Vagina (tissue), 2 donors: ENCODE measurements at regions not wholly inside any gene's neighbourhood (a gene's known extent, or its start where the extent isn't known, plus 50 kb on each side); places are given as distances from the start of the nearest gene placed in this dataset.

ENCODE experiments used
- DNase-seq, 2 donors: peaks; one replicate each; pipeline ENCODE4 v3.0.0-alpha.2; 2017; ENCODE audit errors: extremely low spot score in 2 of 2
- H3K27ac ChIP-seq: fragments of 200-600 bp; sonication (generic); one replicate; pipeline ENCODE4 v1.5.1; 2019
- H3K27me3 ChIP-seq: fragments of 200-600 bp; sonication (generic); one replicate; pipeline ENCODE4 v1.5.1; 2019
- H3K36me3 ChIP-seq, 2 donors: fragments of 200-600 bp; sonication (generic); one replicate each; pipeline ENCODE4 v1.5.1; 2017 to 2019
- H3K4me1 ChIP-seq: fragments of 200-600 bp; sonication (generic); one replicate; pipeline ENCODE4 v1.5.1; 2019
- H3K4me3 ChIP-seq, 2 donors: fragments of 200-600 bp; sonication (generic); 1 replicate in 1 of 2; 2 replicates in 1 of 2; pipeline ENCODE4 v1.5.1; 2016 to 2019
- H3K9me3 ChIP-seq: fragments of 200-600 bp; sonication (generic); one replicate; pipeline ENCODE4 v1.5.1; 2019
- POLR2A ChIP-seq, 2 donors: fragments of 450-650 bp; IDR thresholded peaks; one replicate each; pipeline ENCODE4 v1.6.1; 2017; ENCODE audit warnings: antibody characterized with exemption in 2 of 2, mild to moderate bottlenecking in 2 of 2, moderate library complexity in 2 of 2
- POLR2AphosphoS5 ChIP-seq, 2 donors: sonication (generic); formaldehyde crosslinking; IDR thresholded peaks; one replicate each; pipeline ENCODE4 v1.9.0; 2017; ENCODE audit warnings: antibody characterized with exemption in 2 of 2, mild to moderate bottlenecking in 2 of 2, low read depth in 1 of 2; ENCODE audit not compliant: insufficient read depth in 1 of 2
- intact Hi-C: fragments of 100-400 bp; cut with DNase I; formaldehyde crosslinking; loops from one replicate; pipeline ENCODE4 v1.15.1; 2023
- TF ChIP-seq, protein P1 (sequence below), 3 experiments: fragments of 450-650 bp in 2 of 3; fragments of 200-600 bp in 1 of 3; sonication (generic) in 1 of 3; IDR thresholded peaks; one replicate each; pipeline ENCODE4 v1.5.1; 2017 to 2019; ENCODE audit warnings: antibody characterized with exemption in 3 of 3, mild to moderate bottlenecking in 2 of 3, moderate library complexity in 2 of 3

DNA sequence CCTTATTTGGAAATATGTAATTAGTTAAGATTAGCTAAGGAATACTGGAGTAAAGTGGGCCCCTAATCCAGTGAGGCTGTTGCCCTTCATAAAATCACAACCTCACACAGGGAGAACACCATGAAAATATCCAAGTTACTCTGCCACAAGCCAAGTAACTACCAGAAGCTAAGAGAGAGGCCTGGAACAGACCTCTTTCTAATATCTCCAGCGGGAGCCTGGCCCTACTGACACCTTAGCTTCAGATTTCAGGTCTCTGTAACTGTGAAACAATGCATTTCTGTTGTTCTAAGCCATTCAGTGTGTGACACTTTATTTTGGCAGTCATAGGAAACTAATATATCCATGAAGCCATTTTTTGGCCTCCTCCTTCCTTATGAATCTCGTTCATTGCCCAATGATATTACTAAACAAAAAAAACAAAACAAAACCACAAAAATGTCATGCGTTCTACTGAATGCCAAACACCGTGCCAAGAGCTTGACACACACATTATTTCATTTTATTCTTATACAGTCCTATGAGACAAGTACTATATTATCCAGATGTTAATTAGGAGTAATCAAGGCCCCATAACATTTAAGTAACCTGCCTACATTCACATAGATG is 699.0 kb downstream of the MAT2B start:
- TF ChIP-seq POLR2A (IDR thresholded peaks at IDR 0.05) (no peak), POLR2AphosphoS5 (IDR thresholded peaks at IDR 0.05; ENCODE audit: insufficient read depth in 1 of 2, low read depth in 1 of 2) (no peak)
- TF ChIP-seq, protein P1, sequence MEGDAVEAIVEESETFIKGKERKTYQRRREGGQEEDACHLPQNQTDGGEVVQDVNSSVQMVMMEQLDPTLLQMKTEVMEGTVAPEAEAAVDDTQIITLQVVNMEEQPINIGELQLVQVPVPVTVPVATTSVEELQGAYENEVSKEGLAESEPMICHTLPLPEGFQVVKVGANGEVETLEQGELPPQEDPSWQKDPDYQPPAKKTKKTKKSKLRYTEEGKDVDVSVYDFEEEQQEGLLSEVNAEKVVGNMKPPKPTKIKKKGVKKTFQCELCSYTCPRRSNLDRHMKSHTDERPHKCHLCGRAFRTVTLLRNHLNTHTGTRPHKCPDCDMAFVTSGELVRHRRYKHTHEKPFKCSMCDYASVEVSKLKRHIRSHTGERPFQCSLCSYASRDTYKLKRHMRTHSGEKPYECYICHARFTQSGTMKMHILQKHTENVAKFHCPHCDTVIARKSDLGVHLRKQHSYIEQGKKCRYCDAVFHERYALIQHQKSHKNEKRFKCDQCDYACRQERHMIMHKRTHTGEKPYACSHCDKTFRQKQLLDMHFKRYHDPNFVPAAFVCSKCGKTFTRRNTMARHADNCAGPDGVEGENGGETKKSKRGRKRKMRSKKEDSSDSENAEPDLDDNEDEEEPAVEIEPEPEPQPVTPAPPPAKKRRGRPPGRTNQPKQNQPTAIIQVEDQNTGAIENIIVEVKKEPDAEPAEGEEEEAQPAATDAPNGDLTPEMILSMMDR (IDR thresholded peaks at IDR 0.05) = no peak
- no peaks in the 10 kb centered on the region for H3K27me3 ChIP-seq
- intact Hi-C loops = no loop called here
- no peak overlapping the region for H3K4me3 ChIP-seq
- no peaks in the 10 kb centered on the region for H3K36me3 ChIP-seq
- DNase-seq = no peak
- no peaks in the 10 kb centered on the region for H3K9me3 ChIP-seq
- H3K27ac ChIP-seq = no peak overlapping the region
- no peaks in the 10 kb centered on the region for H3K4me1 ChIP-seq

DNA sequence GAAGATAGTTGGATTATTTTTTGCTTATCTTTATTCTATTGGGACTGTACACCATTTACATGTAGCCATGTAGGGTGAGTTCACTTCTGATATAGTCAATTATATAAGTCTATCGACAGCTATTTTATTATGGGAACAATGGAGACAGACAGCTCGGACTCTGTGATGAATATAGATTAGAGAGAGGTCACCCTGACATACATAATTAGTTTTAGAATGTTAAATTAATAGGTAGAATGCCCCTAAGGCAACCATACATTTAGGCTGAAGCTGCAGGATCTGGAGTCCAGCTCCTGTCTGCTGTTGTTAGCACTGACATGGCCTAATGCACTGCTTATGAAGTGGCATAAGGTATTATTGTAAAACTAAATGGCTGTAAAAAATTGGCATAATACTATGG is 700.8 kb downstream of the MAT2B start:
- intact Hi-C loops = no loop called here
- no peak overlapping the region for H3K27ac ChIP-seq
- TF ChIP-seq, protein P1 (IDR thresholded peaks at IDR 0.05) = no peak
- TF ChIP-seq POLR2AphosphoS5 (IDR thresholded peaks at IDR 0.05; ENCODE audit: insufficient read depth in 1 of 2, low read depth in 1 of 2) (no peak), POLR2A (IDR thresholded peaks at IDR 0.05) (no peak)
- H3K36me3 ChIP-seq = no peaks in the 10 kb centered on the region
- H3K4me3 ChIP-seq = no peak overlapping the region
- H3K9me3 ChIP-seq = no peaks in the 10 kb centered on the region
- no peak for DNase-seq
- H3K4me1 ChIP-seq = no peaks in the 10 kb centered on the region
- no peaks in the 10 kb centered on the region for H3K27me3 ChIP-seq

DNA sequence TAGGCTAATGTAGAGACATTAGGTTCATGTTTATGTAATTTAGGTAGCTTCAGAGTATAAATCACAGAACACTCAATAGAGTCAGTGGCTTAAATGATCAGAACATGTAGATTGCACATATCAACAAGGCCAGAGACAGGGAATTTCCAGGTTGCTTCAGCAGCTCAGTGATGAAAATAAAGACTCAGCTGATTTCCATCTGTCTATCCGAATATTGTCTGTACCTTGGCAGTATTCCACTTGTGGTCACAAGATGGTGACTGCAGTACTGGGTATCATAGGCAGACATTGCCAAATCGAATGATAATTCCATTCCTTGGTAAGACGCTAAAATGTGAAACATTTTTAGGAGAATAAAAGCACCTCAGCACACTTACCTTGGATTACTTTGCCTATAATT is 702.2 kb downstream of the MAT2B start:
- TF ChIP-seq, protein P1 (IDR thresholded peaks at IDR 0.05) = no peak
- TF ChIP-seq POLR2A (IDR thresholded peaks at IDR 0.05) (no peak), POLR2AphosphoS5 (IDR thresholded peaks at IDR 0.05; ENCODE audit: insufficient read depth in 1 of 2, low read depth in 1 of 2) (no peak)
- intact Hi-C loops = no loop called here
- no peaks in the 10 kb centered on the region for H3K4me1 ChIP-seq
- no peak overlapping the region for H3K27ac ChIP-seq
- H3K9me3 ChIP-seq = no peaks in the 10 kb centered on the region
- H3K27me3 ChIP-seq = no peaks in the 10 kb centered on the region
- no peak for DNase-seq
- H3K36me3 ChIP-seq = no peaks in the 10 kb centered on the region
- no peak overlapping the region for H3K4me3 ChIP-seq

DNA sequence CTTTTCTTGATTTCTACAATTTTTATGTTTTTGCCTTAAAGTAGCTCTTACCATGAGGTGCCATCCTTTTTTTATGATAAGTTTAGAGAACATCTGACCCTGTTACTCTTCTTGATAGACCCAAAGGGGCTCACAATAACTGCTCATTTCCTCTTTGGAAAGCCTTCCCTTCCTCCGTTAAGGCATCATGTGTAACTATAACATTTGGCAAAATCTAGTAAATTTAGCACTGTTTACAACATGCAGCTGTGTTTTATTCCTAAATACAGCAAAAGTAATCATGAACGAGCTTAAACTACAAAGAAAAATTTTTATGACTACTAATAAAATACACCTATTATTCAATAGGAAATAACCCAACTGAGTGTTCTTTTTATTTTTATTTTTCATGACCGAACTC is 705.1 kb downstream of the MAT2B start:
- intact Hi-C loops = no loop called here
- no peak overlapping the region for H3K27ac ChIP-seq
- no peaks in the 10 kb centered on the region for H3K9me3 ChIP-seq
- H3K4me3 ChIP-seq = no peak overlapping the region
- no peaks in the 10 kb centered on the region for H3K36me3 ChIP-seq
- no peaks in the 10 kb centered on the region for H3K4me1 ChIP-seq
- TF ChIP-seq POLR2A (IDR thresholded peaks at IDR 0.05) (no peak), POLR2AphosphoS5 (IDR thresholded peaks at IDR 0.05; ENCODE audit: insufficient read depth in 1 of 2, low read depth in 1 of 2) (no peak)
- TF ChIP-seq, protein P1 (IDR thresholded peaks at IDR 0.05) = no peak
- H3K27me3 ChIP-seq = no peaks in the 10 kb centered on the region
- DNase-seq = no peak

DNA sequence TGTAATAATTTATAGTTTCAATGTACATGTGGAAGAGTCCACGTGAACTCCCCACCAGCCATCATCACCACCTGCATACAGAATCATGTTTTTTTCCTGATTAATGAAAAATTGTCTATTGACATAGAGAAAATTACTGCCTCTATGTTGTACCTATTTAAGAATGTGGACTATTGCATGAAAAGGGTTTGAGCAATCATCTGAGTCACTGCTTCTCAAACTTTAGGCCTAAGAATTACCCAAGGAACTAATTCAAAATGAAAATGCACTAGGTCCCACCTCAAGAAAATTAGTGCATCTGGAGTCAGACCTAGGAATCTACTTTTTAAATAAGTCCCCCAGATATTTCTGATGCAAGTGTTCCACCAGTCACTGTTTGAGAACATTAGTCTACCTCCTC is 709.3 kb downstream of the MAT2B start:
- H3K27ac ChIP-seq = no peak overlapping the region
- H3K9me3 ChIP-seq = no peaks in the 10 kb centered on the region
- H3K4me1 ChIP-seq = no peaks in the 10 kb centered on the region
- H3K36me3 ChIP-seq = no peaks in the 10 kb centered on the region
- no peak for DNase-seq
- H3K4me3 ChIP-seq = no peak overlapping the region
- intact Hi-C loops = no loop called here
- TF ChIP-seq POLR2A (IDR thresholded peaks at IDR 0.05) (no peak), POLR2AphosphoS5 (IDR thresholded peaks at IDR 0.05; ENCODE audit: insufficient read depth in 1 of 2, low read depth in 1 of 2) (no peak)
- H3K27me3 ChIP-seq = no peaks in the 10 kb centered on the region
